PFSK-1 (cell line): ENCODE measurements at regions not wholly inside any gene's neighbourhood (a gene's known extent, or its start where the extent isn't known, plus 50 kb on each side); places are given as distances from the start of the nearest gene placed in this dataset.

Experiments used
- POLR2AphosphoS5 ChIP-seq: IDR thresholded peaks from 2 replicates; pipeline ENCODE4 v1.6.1; 2012; ENCODE audit warnings: low read depth, mild to moderate bottlenecking, control low read depth, low read length, moderate library complexity
- REST ChIP-seq, 2 experiments: IDR thresholded peaks; 2 replicates each; pipeline versions ENCODE4 v1.6.1 to v1.8.0; 2011 to 2012; ENCODE audit warnings: low read depth in 2 of 2, low read length in 2 of 2, control low read depth in 1 of 2, inconsistent platforms in 1 of 2, mild to moderate bottlenecking in 1 of 2, moderate library complexity in 1 of 2; ENCODE audit not compliant: insufficient read depth in 1 of 2
- SIN3A ChIP-seq: IDR thresholded peaks from 2 replicates; pipeline ENCODE4 v1.6.1; 2012; ENCODE audit warnings: mild to moderate bottlenecking, low read length, moderate library complexity, borderline replicate concordance; ENCODE audit not compliant: insufficient read depth
- TAF1 ChIP-seq: IDR thresholded peaks from 2 replicates; pipeline ENCODE4 v1.6.1; 2012; ENCODE audit warnings: low read length, control low read depth, borderline replicate concordance; ENCODE audit not compliant: insufficient read depth

GRCh38 chr11:134843020-134843419 is 431.0 kb upstream of the B3GAT1 start:
- TF ChIP-seq SIN3A: no peak
- TF ChIP-seq POLR2AphosphoS5: no peak
- TF ChIP-seq TAF1: no peak
- TF ChIP-seq REST (IDR thresholded peaks at IDR 0.05; ENCODE audit: insufficient read depth in 1 of 2, low read depth in 2 of 2, low read length in 2 of 2): no peak
